ENCODE measurements at regions not wholly inside any gene's neighbourhood (a gene's known extent, or its start where the extent isn't known, plus 50 kb on each side); places are given as distances from the start of the nearest gene placed in this dataset.

- intact Hi-C loops (cut with DNase I) = no loop called here
- H3K27me3 ChIP-seq = no peaks in the 10 kb centered on the region
- peaks cover 0 to 26% of the 10 kb centered on the region in 2 donors for H3K9me3 ChIP-seq
- no peak overlapping the region for H3K4me3 ChIP-seq
- no peak for DNase-seq (ENCODE audit: low spot score in 2 of 2)
- no peak overlapping the region for H3K27ac ChIP-seq
- no peak for TF ChIP-seq CTCF (IDR thresholded peaks at IDR 0.05)
- H3K36me3 ChIP-seq = no peaks in the 10 kb centered on the region
- H3K4me1 ChIP-seq = peaks cover 0 to 3% of the 10 kb centered on the region in 2 donors
These were observed 81.3 kb upstream of the PRR16 start for GRCh38 chr5:120382833-120383232.

- no peaks in the 10 kb centered on the region for H3K9me3 ChIP-seq
- H3K27ac ChIP-seq = peak overlapping the region; percentile 59 to 68
- no peaks in the 10 kb centered on the region for H3K36me3 ChIP-seq
- intact Hi-C loops (cut with DNase I) = loop anchor here (5.0 kb wide), 2 partner anchors 60 to 335 kb away; no protein-coding TSS in a partner anchor
- no peak overlapping the region for H3K4me3 ChIP-seq
- TF ChIP-seq CTCF (IDR thresholded peaks at IDR 0.05) = no peak
- no peaks in the 10 kb centered on the region for H3K27me3 ChIP-seq
- peaks cover 3 to 12% of the 10 kb centered on the region in 2 donors for H3K4me1 ChIP-seq
- DNase-seq (ENCODE audit: low spot score in 2 of 2) = no peak
These were observed 77.1 kb upstream of the PRR16 start for GRCh38 chr5:120386981-120387380.

DNA sequence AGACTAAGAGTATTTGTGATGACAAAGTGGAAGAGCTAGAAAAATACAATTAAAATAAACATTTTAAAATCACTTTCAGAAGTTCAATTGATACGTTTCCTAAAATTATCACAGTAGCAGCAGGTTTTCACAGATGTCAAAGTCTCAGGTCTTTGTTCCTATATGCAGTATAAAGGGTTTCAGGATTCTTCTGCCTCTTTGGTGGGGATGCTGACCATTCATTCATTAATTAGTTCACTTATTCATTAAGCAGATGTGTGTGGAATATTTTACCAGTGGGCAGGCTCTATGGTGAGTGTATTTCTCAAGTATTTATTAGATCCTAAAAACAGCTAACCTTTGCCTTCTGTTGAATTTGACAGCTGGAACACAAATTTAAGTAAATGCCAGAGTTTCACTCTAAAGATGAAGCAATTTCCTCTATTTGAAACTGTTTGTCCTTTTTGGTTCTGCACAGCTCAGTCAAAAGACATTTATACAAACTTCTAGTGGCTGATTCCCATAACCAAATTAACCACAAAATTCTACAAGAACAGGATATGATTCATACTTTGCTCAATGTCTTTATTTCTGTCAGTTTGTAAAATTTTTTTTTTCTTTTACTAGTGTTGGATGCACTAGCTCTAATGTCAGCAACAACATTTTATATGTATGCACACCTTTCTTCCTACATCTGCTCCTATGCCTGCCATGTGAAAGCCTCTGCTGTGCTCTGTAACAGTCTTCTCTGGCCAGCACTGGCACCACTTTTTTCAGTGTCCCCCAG, 75.9 kb upstream of the PRR16 start:
- Histone ChIP-seq H3K36me3 (no peaks in the 10 kb centered on the region), H3K4me3 (no peak overlapping the region), H3K27ac (peak overlapping the region; percentile 68 to 82), H3K9me3 (no peaks in the 10 kb centered on the region), H3K4me1 (peaks cover 3 to 12% of the 10 kb centered on the region in 2 donors), H3K27me3 (no peaks in the 10 kb centered on the region)
- intact Hi-C loops (cut with DNase I) = loop anchor here (5.0 kb wide), 2 partner anchors 59 to 336 kb away; no protein-coding TSS in a partner anchor
- DNase-seq (ENCODE audit: low spot score in 2 of 2) = no peak
- no peak for TF ChIP-seq CTCF (IDR thresholded peaks at IDR 0.05)

DNA sequence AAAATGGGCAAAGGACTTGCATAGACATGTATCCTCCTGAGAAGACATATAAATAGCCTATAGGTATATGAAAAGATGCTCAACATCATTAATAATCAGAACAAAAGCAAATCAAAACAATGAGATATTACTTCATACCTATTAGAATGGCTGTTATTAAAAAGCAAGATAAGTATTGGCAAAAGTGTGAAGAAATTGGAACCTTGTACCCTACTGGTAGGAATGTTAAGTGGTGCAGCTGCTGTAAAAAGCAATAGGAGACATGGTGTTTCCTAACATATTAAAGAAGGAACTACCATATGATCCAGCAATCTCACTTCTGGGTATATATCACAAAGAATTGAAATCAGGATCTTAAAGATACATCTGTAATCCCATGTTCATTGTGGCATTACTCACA, 69.8 kb upstream of the PRR16 start:
- DNase-seq (ENCODE audit: low spot score in 2 of 2) = no peak
- intact Hi-C loops (cut with DNase I) = no loop called here
- no peaks in the 10 kb centered on the region for H3K27me3 ChIP-seq
- H3K36me3 ChIP-seq = no peaks in the 10 kb centered on the region
- no peak overlapping the region for H3K27ac ChIP-seq
- H3K4me3 ChIP-seq = no peak overlapping the region
- H3K9me3 ChIP-seq = no peaks in the 10 kb centered on the region
- H3K4me1 ChIP-seq = peaks cover 0 to under 1% of the 10 kb centered on the region in 2 donors
- TF ChIP-seq CTCF (IDR thresholded peaks at IDR 0.05) = no peak

- intact Hi-C loops (cut with DNase I) = no loop called here
- no peak for TF ChIP-seq CTCF (IDR thresholded peaks at IDR 0.05)
These were observed 67.9 kb upstream of the PRR16 start for GRCh38 chr5:120396186-120396585.

More at GRCh38 chr5:120396186-120396585, 67.9 kb upstream of the PRR16 start:
- Histone ChIP-seq H3K4me3 (no peak overlapping the region), H3K4me1 (no peaks in the 10 kb centered on the region), H3K27me3 (no peaks in the 10 kb centered on the region), H3K36me3 (no peaks in the 10 kb centered on the region), H3K27ac (no peak overlapping the region), H3K9me3 (no peaks in the 10 kb centered on the region)
- DNase-seq (ENCODE audit: low spot score in 2 of 2) = no peak
